HepG2 (cell line): ENCODE measurements at regions not wholly inside any gene's neighbourhood (a gene's known extent, or its start where the extent isn't known, plus 50 kb on each side); places are given as distances from the start of the nearest gene placed in this dataset.

Experiments used
- ATAC-seq: fragments of 200-7000 bp; cut with Tn5 transposase; 3 replicates; pipeline ENCODE4 v1.9.1; 2020; ENCODE audit warnings: mild to moderate bottlenecking, moderate library complexity
- BruUV-seq: library from RNA; stranded (reverse); fragments of 400-500 nt; replicated peaks from 2 replicates; lab custom pipeline; 2021; lab: Mats Ljungman, UMichigan
- CTCF ChIA-PET: fragments of 300-600 bp; formaldehyde crosslinking; extraction: SDS; loops from one replicate; lab custom pipeline; 2021; ENCODE audit warnings: low total read pairs, inconsistent platforms, low intra/inter-chr PET ratio; lab: Yijun Ruan, JAX
- POLR2A ChIA-PET: fragments of 350-600 bp; sonication (Branson Sonifier 250); formaldehyde crosslinking; loops from one replicate; lab custom pipeline; 2020; ENCODE audit warnings: antibody characterized with exemption, inconsistent platforms; lab: Yijun Ruan, JAX
- DNase-seq: peaks from one replicate; pipeline ENCODE4 v3.0.0-alpha.2; 2015; ENCODE audit warnings: low spot score
- FAIRE-seq: peaks from 3 replicates; lab custom pipeline; 2011; peaks lifted over from hg19 to GRCh38; lab: Jason Lieb, UNC
- H2AFZ ChIP-seq: one replicate; pipeline ENCODE4 v1.6.1; 2011; ENCODE audit warnings: low read length, inconsistent platforms
- H3K27ac ChIP-seq: fragments of 300-600 bp; 3 replicates; pipeline ENCODE4 v1.8.0; 2011; ENCODE audit warnings: mixed run types, mild to moderate bottlenecking, mixed read lengths, low read length, inconsistent platforms; ENCODE audit not compliant: insufficient read depth; ENCODE audit errors: extremely low read length
- H3K27me3 ChIP-seq, 2 experiments: fragments of 200-600 bp in 1 of 2; 2 replicates in 1 of 2; 3 replicates in 1 of 2; pipeline versions ENCODE4 v1.6.0 to v1.8.0; 2011; ENCODE audit warnings: low read length in 2 of 2, mild to moderate bottlenecking in 2 of 2, moderate library complexity in 2 of 2, inconsistent platforms in 1 of 2; ENCODE audit not compliant: insufficient read depth in 2 of 2, control insufficient read depth in 1 of 2
- H3K36me3 ChIP-seq, 2 experiments: fragments of 200-600 bp in 1 of 2; replicated peaks in 1 of 2; 2 replicates in 1 of 2; 3 replicates in 1 of 2; pipeline versions ENCODE4 v1.5.1 to v1.8.0; 2011; ENCODE audit warnings: low read length in 2 of 2, inconsistent platforms in 1 of 2; ENCODE audit not compliant: insufficient read depth in 2 of 2, control insufficient read depth in 1 of 2
- H3K4me1 ChIP-seq: 2 replicates; pipeline ENCODE4 v1.5.1; 2012; ENCODE audit warnings: low read length, inconsistent platforms; ENCODE audit not compliant: insufficient read depth
- H3K4me2 ChIP-seq: 2 replicates; pipeline ENCODE4 v1.6.0; 2011; ENCODE audit warnings: low read depth, low read length, inconsistent platforms
- H3K4me3 ChIP-seq, 3 experiments: fragments of 200-600 bp in 1 of 3; sonication (generic), shearing (Covaris generic) in 1 of 3; replicated peaks in 1 of 3; 2 replicates each; pipeline ENCODE4 v1.5.1; 2011 to 2016; ENCODE audit warnings: low read length in 3 of 3, inconsistent platforms in 2 of 3, low read depth in 2 of 3, mild to moderate bottlenecking in 2 of 3, control low read depth in 1 of 3, mixed read lengths in 1 of 3; ENCODE audit not compliant: insufficient read depth in 1 of 3
- H3K79me2 ChIP-seq: one replicate; pipeline ENCODE4 v1.6.1; 2011; ENCODE audit warnings: low read length, inconsistent platforms; ENCODE audit not compliant: insufficient read depth
- H3K9ac ChIP-seq: 2 replicates; pipeline ENCODE4 v1.6.0; 2011; ENCODE audit warnings: mild to moderate bottlenecking, low read depth, low read length, inconsistent platforms; ENCODE audit not compliant: insufficient read depth
- H3K9me3 ChIP-seq: 2 replicates; pipeline ENCODE4 v1.5.1; 2012; ENCODE audit warnings: mild to moderate bottlenecking, low read length
- H4K20me1 ChIP-seq: 2 replicates; pipeline ENCODE4 v1.6.0; 2011; ENCODE audit warnings: inconsistent platforms, mild to moderate bottlenecking, low read length, moderate library complexity; ENCODE audit not compliant: insufficient read depth
- CBX2 ChIP-seq, 2 experiments: fragments of 200-600 bp in 1 of 2; sonication (generic); formaldehyde crosslinking in 1 of 2; IDR thresholded peaks; 2 replicates each; pipeline versions ENCODE4 v1.7.0 to v1.8.1; 2018 to 2022; ENCODE audit warnings: low read depth in 2 of 2, low read length in 1 of 2, mild to moderate bottlenecking in 1 of 2, missing genetic modification reagents in 1 of 2
- EEA1 ChIP-seq: sonication (generic); formaldehyde crosslinking; IDR thresholded peaks from 2 replicates; pipeline ENCODE4 v1.5.1; 2020; ENCODE audit warnings: mild to moderate bottlenecking, missing genetic modification reagents, borderline replicate concordance
- MYC ChIP-seq: sonication (generic); formaldehyde crosslinking; IDR thresholded peaks from 2 replicates; pipeline ENCODE4 v1.9.0; 2021; ENCODE audit warnings: missing genetic modification reagents, borderline replicate concordance
- TAF15 ChIP-seq: fragments of 200-400 bp; formaldehyde crosslinking; IDR thresholded peaks from one replicate; pipeline ENCODE4 v1.6.1; 2018; ENCODE audit warnings: mild to moderate bottlenecking, low read depth, low read length; ENCODE audit not compliant: poor library complexity, severe bottlenecking
- TMF1 ChIP-seq: sonication (generic); formaldehyde crosslinking; IDR thresholded peaks from 2 replicates; pipeline ENCODE4 v1.8.1; 2022; ENCODE audit warnings: low read depth, missing genetic modification reagents
- ZBTB7A ChIP-seq: sonication (generic); formaldehyde crosslinking; IDR thresholded peaks from 2 replicates; pipeline ENCODE4 v1.8.0; 2022; ENCODE audit warnings: mild to moderate bottlenecking, missing genetic modification reagents
- ZNF44 ChIP-seq: sonication (generic); formaldehyde crosslinking; IDR thresholded peaks from 2 replicates; pipeline ENCODE4 v1.5.1; 2020; ENCODE audit warnings: mild to moderate bottlenecking, missing genetic modification reagents
- ZNF598 ChIP-seq: sonication (generic); formaldehyde crosslinking; IDR thresholded peaks from 2 replicates; pipeline ENCODE4 v1.5.1; 2020; ENCODE audit warnings: mild to moderate bottlenecking, missing genetic modification reagents, borderline replicate concordance
- ZNF674 ChIP-seq: sonication (generic); formaldehyde crosslinking; IDR thresholded peaks from 2 replicates; pipeline ENCODE4 v1.5.0; 2020; ENCODE audit warnings: low read depth, mild to moderate bottlenecking, missing genetic modification reagents
- WGBS: methylation state at CpG from one replicate; pipeline ENCODE4 v1.1.6; 2017; ENCODE audit warnings: low lambda C conversion rate; 5-methylcytosine and 5-hydroxymethylcytosine counted together
- in situ Hi-C: cut with HindIII; loops from 2 replicates; pipeline ENCODE4 v1.10.0; 2017; ENCODE audit warnings: low pct_unique_long_range_greater_than_20kb; ENCODE audit not compliant: extremely low pct_ligation_motif_present
- intact Hi-C: fragments of 100-400 bp; cut with micrococcal nuclease; formaldehyde crosslinking; loops from one replicate; pipeline ENCODE4 v1.10.0; 2022; ENCODE audit not compliant: unreplicated experiment
- TF ChIP-seq, protein P1 (sequence below): sonication (generic); formaldehyde crosslinking; IDR thresholded peaks from 2 replicates; pipeline ENCODE4 v1.5.1; 2020; ENCODE audit warnings: mild to moderate bottlenecking, missing genetic modification reagents, moderate library complexity
- TF ChIP-seq, protein P2 (sequence below): sonication (generic); formaldehyde crosslinking; IDR thresholded peaks from 2 replicates; pipeline ENCODE4 v1.5.0; 2020; ENCODE audit warnings: missing genetic modification reagents, mild to moderate bottlenecking, borderline replicate concordance

DNA sequence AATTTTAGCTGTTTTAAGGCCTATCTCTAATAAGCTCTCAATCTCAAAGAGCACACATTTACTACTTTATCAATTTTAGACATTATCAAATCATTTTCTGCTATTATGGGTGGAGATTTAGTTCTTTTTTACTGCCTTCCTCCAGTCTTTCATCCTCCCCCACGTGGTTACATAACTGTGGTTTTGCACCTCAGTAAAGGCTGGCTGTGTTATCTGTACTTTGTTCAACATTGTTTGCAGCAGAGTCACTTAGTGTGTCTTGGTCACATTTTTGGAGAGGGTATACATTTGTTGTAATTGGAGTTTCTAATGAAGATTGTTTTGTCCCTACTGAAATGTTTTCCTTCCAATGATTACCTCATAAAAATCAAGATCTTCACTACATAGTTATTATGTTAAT is 549.6 kb upstream of the CELF4 start (continued):
- TF ChIP-seq CBX2 (IDR thresholded peaks at IDR 0.05; ENCODE audit: low read depth, low read length) (no peak), CBX2 (CRISPR knock-in tag; IDR thresholded peaks at IDR 0.05; ENCODE audit: low read depth) (no peak), TMF1 (CRISPR knock-in tag) (no peak), ZNF598 (no peak), TAF15 (no peak), ZNF44 (CRISPR knock-in tag) (no peak), EEA1 (no peak), ZNF674 (CRISPR knock-in tag) (no peak)

DNA sequence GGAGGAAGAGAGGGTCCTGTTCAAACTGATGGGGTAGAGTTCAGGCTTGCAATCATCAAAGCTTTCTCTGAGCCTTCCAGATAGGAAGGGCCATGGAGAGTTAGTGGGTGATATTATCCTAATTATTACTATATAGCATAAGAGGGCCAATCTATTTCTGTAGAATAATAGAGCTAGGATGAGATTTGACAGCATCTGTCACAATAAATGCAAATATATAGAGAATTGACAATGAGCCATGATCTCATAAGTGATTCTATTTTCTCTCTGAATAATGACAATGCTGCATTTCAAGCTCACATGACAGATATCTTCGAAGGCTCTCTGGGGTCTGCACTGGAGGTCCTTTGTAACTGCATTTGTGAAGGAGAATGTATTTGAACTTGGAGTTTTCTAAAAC is 521.9 kb upstream of the CELF4 start:
- Histone ChIP-seq H2AFZ (no peak overlapping the region), H3K36me3 (no peaks in the 10 kb centered on the region), H3K9me3 (no peaks in the 10 kb centered on the region), H4K20me1 (no peaks in the 10 kb centered on the region), H3K4me2 (no peak overlapping the region), H3K27me3 (no peaks in the 10 kb centered on the region), H3K9ac (no peak overlapping the region), H3K27ac (no peak overlapping the region), H3K4me1 (no peaks in the 10 kb centered on the region), H3K4me3 (no peak overlapping the region), H3K79me2 (no peaks in the 10 kb centered on the region)
- intact Hi-C loops: no loop called here
- in situ Hi-C loops: no loop called here
- ATAC-seq (no peak), DNase-seq (no peak), FAIRE-seq (no peak)
- WGBS: 0% methylated on average over 1 of the region's 1 CpG
- ChIA-PET POLR2A (no interaction called here), CTCF (no interaction called here)
- no TSS peak for BruUV-seq
- TF ChIP-seq, protein P1, sequence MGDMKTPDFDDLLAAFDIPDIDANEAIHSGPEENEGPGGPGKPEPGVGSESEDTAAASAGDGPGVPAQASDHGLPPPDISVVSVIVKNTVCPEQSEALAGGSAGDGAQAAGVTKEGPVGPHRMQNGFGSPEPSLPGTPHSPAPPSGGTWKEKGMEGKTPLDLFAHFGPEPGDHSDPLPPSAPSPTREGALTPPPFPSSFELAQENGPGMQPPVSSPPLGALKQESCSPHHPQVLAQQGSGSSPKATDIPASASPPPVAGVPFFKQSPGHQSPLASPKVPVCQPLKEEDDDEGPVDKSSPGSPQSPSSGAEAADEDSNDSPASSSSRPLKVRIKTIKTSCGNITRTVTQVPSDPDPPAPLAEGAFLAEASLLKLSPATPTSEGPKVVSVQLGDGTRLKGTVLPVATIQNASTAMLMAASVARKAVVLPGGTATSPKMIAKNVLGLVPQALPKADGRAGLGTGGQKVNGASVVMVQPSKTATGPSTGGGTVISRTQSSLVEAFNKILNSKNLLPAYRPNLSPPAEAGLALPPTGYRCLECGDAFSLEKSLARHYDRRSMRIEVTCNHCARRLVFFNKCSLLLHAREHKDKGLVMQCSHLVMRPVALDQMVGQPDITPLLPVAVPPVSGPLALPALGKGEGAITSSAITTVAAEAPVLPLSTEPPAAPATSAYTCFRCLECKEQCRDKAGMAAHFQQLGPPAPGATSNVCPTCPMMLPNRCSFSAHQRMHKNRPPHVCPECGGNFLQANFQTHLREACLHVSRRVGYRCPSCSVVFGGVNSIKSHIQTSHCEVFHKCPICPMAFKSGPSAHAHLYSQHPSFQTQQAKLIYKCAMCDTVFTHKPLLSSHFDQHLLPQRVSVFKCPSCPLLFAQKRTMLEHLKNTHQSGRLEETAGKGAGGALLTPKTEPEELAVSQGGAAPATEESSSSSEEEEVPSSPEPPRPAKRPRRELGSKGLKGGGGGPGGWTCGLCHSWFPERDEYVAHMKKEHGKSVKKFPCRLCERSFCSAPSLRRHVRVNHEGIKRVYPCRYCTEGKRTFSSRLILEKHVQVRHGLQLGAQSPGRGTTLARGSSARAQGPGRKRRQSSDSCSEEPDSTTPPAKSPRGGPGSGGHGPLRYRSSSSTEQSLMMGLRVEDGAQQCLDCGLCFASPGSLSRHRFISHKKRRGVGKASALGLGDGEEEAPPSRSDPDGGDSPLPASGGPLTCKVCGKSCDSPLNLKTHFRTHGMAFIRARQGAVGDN: no peak
- TF ChIP-seq ZBTB7A (CRISPR knock-in tag) (no peak), MYC (CRISPR knock-in tag) (no peak)
- TF ChIP-seq, protein P2, sequence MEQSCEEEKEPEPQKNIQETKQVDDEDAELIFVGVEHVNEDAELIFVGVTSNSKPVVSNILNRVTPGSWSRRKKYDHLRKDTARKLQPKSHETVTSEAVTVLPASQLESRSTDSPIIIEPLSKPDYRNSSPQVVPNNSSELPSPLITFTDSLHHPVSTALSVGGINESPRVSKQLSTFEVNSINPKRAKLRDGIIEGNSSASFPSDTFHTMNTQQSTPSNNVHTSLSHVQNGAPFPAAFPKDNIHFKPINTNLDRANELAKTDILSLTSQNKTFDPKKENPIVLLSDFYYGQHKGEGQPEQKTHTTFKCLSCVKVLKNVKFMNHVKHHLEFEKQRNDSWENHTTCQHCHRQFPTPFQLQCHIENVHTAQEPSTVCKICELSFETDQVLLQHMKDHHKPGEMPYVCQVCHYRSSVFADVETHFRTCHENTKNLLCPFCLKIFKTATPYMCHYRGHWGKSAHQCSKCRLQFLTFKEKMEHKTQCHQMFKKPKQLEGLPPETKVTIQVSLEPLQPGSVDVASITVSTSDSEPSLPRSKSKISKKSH (CRISPR knock-in tag): no peak
